ENCODE measurements at regions not wholly inside any gene's neighbourhood (a gene's known extent, or its start where the extent isn't known, plus 50 kb on each side); places are given as distances from the start of the nearest gene placed in this dataset.

DNA sequence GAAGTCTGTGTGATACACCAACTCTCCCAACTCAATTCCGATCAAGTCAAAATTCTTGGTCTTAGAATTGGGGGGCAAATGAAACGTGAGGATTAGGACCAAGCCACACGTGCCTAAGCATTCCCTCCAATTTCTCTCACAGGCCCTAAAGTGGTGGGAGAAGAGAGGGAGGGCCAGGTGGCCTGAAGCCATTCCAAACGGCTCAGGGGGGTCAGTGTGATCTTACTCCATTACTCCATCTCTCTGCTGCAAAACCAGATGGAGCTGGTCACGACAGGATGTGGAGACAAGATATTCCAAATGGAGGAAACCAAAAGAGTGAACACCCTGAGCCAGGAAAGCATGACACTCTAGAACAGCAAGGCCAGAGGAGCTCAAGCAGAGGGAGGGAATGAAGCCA is 195.4 kb downstream of the FOXO1 start:
- no peak for DNase-seq

- no peak for DNase-seq
These were observed 194.5 kb downstream of the FOXO1 start for GRCh38 chr13:40471911-40472310.

DNA sequence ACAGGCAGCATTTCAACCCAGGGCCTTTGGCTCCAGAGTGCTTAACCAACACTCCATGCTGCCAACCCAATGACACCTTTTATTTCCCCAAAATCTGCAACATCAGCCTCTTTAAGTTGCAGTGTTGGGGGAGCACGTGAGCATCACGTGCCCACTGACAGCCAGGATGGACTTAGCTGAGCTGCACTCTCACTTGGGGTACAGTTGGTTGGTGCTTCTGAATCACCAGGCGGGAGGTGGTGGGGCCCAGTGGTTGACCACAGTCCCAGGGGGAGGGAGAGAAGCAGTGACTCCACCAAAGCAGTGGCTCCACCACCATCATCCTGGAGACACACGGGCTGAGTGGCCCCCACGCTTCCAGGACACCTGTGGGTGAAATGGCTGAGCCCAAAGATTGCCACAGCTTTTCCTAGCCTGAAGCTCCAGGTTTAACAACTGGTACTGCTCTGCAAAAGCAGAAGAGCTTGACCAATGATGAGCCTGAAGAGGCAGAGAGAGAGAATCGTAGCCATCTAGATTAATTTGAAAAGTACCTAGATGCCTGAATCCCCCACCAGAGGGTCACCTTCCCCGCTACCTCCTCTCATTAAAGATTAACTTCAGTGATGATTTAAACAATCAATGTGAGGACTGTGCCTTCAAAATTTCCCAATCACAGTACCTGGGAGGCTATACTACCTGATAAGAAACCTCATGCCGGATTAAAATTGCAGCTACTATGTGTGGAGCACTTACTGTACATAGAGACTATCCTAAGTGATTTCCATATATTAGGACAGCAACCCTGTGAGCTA is 193.8 kb downstream of the FOXO1 start:
- no peak for DNase-seq

- DNase-seq: no peak
These were observed 190.8 kb downstream of the FOXO1 start for GRCh38 chr13:40475617-40476016.

DNA sequence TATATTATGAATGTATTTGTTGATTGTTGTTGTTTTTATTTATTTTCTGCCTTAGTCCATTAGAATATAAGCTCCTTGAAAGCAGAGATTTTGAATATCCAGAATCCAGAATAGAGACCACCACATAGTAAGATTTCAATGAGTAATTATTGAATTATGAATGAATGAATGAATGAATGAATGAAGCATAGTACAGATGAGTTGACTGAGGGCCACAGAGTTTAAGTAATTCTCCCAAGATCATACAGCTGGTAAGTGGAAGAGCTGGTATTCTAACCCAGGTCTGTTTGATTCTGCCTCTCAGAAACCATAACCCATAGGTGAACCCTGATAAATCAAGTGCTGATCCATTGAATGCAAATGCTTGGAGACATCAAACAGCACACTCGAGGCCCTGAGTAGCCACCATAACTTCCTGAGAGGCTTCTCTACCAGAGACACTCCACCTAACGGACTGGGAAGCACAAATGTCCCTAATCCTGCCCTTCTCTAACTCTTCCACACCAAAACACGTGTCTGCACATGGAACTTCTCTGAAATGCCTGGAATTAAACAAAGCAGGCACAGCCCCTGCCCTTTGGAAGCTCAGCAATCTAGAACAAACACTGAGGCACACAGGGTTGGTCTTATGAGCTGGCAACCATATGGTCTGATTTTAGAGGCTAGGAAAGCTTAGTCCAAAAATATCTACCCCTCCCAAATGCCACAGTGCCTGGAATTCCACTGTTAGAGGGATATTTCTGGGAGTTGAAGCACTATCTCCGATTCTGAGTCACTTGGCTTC is 190.1 kb downstream of the FOXO1 start:
- DNase-seq: no peak

DNA sequence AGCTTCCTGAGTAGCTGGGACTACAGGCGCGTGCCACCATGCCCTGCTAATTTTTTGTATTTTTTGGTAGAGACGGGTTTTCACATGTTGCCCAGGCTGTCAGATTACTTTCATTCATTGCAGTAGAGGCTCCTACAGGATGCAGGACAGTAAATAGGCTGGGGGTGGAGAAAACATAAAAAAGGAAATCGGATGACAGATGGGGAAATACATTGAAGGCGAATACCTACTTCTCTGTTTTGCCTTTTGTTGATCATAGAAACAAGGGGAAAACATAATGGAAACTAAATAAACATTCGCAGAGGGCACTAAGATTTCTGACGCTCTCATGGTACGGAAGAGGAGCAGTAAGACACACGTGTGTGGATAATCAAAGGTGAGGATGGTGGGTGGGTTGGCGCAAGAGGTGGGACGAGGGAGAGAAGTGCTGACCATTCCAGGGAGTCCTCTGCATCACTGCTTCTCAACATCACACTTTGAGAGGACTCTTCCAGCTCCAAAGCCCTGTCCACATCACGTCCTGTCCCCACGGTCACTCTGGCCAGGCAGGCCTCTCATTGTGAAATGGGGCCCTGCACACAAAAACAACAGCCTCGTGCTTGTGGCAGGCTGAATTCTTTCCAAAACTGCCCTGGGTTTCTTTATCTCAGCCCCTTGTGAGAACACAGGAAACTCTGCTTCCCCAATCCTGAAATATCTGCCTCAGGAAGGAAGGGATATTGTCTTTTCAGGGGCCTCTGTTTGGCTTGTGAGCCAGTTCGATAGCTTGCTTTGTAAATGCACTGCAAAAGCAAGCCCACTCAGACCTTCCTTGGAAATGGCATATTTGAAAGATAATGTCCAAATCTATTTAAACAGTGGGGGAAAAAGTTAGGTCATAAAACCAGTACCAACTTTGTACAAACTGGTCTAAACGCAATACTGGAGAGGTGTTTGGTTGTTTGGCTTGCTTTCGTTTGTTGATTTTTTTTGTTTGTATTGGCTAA is 188.5 kb downstream of the FOXO1 start:
- no peak for DNase-seq

GRCh38 chr13:40478775-40479174 is 187.7 kb downstream of the FOXO1 start:
- DNase-seq: no peak

DNA sequence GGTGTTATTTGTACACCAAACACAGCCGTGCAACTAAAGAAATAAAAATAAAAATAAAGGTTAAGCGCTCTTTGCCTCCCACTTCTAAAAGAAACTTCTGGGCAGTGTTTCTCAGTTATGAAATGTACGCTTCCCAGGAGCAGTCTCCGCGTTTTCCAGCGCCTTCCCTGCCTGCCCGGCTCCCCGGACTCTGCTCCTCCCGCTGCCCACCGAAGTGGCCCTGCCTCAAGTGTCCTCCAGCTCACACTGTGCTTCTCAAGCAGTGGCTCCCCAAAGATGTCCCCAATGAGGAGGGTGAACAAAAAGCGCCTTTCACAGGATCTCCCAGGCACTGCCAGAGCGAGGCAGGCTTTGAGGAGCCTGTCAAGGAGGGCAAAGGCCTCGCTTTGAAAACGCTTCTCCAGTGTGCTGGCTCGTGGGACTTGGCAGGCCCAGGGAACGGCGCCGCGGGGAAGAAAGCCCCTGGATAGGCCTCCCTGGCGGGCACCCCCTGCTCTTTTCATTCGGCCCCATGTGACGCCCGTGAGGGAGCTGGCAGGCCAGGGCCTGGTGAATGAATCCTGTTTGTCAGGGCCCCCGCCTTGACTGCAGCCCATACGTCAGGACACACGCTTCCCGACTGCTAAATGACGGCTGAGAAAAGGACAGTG is 187.1 kb downstream of the FOXO1 start:
- DNase-seq: no peak

DNA sequence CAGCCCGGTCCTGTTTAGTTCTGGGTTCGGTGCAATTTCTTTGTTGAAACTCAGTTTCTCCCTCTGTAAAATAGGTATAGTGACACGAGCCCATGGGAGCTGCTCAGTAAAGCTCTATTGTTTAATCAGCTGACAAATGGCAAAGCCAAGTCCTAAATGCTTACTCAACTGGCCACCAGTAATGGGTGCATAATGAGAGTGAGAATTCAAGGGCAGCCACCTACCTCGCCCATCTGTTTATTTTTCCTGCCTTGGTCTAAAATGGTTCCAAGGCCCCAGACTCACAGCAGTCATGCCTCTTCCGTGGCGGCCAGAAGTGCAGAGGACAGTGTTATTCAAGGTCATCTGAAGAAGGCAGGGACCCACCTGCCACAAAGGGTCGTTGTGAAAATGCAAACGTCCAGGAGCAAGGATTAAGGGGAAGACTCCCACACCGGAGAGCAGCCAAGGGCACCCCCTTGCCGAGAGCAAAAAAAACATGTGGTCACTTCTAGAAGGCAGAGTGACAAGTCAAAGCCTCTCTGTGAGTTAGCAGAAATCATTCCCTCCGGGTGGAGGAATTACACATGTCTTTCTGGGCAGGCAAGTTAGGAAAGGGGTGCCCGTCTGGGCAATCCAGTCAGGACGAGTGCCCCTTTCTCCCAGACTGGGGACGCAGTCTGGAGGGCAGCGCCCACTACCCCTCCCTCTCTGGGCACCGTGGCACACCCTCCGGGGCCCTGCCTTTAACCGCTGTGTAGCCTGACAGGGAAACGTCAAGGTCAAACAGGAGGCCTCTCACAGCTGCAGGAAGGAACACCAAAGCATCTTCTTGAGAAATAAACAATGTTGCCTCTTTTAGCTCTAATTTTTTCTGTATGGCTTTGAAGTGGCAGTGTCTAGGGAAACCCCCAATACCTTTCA is 186.2 kb downstream of the FOXO1 start:
- no peak for DNase-seq

DNA sequence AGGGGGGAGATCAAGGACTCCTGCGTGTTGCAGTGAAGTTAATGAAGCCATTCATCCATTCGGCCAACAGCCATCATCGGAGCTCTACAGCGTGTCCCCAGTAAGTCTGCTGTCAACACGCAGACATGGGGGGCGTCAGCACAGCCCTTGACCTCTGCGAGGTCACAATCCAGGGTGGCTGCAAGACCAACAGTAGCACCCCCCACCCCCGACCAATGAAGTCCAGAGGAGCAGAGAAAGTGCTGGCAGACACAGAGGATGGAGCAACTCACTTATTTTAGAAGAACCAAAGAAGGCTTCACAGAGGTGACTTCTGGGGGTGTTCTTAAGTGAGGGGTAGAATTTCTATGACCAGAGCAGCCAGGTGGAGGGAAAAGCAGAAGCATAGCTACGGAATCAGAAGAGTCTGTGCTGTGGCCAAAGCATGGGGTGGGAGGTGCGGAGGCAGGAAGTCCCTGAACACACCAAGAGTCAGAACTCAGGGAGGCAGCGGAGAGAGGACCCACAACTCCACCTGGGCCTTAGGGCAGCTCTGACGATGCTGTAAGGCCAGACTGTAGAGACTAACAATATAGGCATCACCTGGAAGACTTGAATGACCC is 185.4 kb downstream of the FOXO1 start:
- DNase-seq: no peak

DNA sequence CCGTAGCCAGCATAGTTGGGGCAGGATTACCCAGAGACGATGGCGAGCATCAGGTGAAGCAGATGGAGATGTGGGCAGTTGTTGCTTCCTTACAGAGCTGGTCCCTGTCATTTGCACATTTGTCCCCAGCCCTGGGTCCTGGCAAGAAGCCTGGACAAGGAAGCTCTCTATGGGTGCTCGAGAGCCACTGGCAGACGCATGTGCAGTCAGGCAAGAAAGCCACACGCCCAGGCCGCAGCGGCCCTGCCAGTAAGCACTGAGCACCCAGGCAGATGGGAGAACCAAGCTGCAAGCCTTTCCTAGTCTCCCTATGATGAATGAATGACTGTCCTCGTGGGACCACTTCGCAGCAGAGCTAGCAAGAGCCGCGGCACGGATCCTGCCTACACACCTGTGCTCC is 182.8 kb downstream of the FOXO1 start:
- DNase-seq: no peak

GRCh38 chr13:40484101-40484800 is 182.2 kb downstream of the FOXO1 start:
- no peak for DNase-seq

- no peak for DNase-seq
These were observed 181.5 kb downstream of the FOXO1 start for GRCh38 chr13:40484974-40485373.

GRCh38 chr13:40485611-40486517 is 180.6 kb downstream of the FOXO1 start:
- peak; percentile 74 for DNase-seq

DNA sequence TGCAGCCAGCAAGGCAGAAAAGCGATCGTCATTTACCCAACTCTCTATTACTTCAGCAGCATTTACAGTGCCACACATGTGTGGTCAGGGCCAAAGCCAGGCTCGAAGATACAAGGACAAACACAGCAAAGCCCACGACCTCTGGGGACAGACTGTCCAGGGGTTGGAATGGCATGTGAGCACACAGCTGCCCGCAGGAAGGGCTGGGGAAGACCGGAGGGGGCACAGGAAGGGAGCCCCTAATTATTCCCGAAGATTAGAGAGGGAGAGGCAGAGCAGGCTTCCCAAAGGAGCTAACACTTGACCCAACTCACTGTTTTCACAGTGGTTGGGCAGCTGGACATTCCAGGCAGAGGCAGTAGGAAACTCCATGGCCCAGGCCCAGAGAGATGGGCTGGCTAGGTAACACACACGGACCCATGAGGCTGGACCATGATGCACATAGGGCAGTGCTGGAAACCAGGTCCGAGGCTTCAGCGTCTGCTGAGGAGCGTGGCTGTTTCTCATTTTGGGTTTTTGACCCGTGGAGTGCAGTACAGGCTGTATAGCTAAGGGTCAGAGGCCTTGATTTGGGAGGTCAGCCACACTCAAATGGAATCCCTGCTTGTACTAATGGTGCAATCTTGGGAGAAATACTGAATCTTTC is 179.8 kb downstream of the FOXO1 start:
- DNase-seq: no peak

GRCh38 chr13:40488869-40489391 is 177.5 kb downstream of the FOXO1 start:
- DNase-seq: no peak

DNA sequence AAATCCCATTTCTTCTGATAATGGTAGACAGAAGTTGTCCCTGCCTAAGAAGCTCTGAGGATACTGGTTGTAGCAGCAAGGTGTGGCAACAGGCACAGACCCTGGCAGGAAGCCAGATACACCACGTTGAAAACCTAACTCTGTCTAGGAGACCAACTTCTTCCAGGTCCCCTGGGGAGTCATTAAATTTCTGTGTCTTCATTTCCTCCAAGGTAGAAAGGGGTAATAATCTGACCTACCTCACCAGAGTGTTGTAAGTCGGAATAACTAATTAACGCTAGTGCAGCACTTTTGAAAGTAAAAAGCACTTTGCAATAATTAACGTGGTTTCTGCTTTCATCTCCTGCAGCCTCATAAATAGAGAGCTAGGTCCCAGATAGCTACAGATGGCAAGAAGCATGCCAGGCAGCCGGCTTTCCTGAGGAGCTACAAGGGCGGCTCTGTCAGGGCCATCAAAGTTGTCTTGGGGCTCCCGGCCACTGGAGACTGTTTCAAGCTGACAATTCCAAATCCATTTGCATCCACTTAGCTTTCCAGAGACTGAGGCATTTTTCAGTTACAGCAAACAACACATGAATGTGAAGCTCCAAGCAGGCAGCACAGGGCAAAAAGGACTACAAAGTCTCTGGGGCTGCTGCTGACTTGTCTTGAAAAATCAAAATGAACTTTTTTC is 176.2 kb downstream of the FOXO1 start:
- DNase-seq: peak; percentile 65

GRCh38 chr13:40492511-40492910 is 173.9 kb downstream of the FOXO1 start:
- DNase-seq: no peak

Data from activated CD4-positive, alpha-beta T cell treated with anti-CD3 and anti-CD28 coated beads for 48 hours (primary cell).